GM12878 (cell line): ENCODE measurements at regions not wholly inside any gene's neighbourhood (a gene's known extent, or its start where the extent isn't known, plus 50 kb on each side); places are given as distances from the start of the nearest gene placed in this dataset.

Source experiments
- ATAC-seq: fragments of 200-7000 bp; cut with Tn5 transposase; 3 replicates; pipeline ENCODE4 v1.9.1; 2020; ENCODE audit warnings: mild to moderate bottlenecking, moderate library complexity
- BruUV-seq: library from RNA; stranded (reverse); fragments of 400-500 nt; replicated peaks from 2 replicates; lab custom pipeline; 2021; lab: Mats Ljungman, UMichigan
- CTCF ChIA-PET: fragments of 300-600 bp; sonication (Branson Sonifier 250); formaldehyde crosslinking; extraction: SDS; loops from one replicate; lab custom pipeline; 2021; ENCODE audit warnings: inconsistent platforms; lab: Yijun Ruan, JAX
- POLR2A ChIA-PET: fragments of 350-600 bp; formaldehyde crosslinking; extraction: SDS; loops from one replicate; lab custom pipeline; 2021; ENCODE audit warnings: inconsistent platforms; lab: Charles Lee
- RAD21 ChIA-PET: fragments of 300-600 bp; sonication (Branson Sonifier 250); formaldehyde crosslinking; loops from one replicate; lab custom pipeline; 2023; ENCODE audit warnings: antibody characterized with exemption; ENCODE audit not compliant: unreplicated experiment; lab: Charles Lee
- SMC1A ChIA-PET: fragments of 300-600 bp; sonication (Branson Sonifier 250); formaldehyde crosslinking; loops from one replicate; lab custom pipeline; 2023; ENCODE audit not compliant: unreplicated experiment, uncharacterized antibody; lab: Charles Lee
- DNase-seq: peaks from one replicate; pipeline ENCODE4 v3.0.0-alpha.2; 2011; ENCODE audit warnings: low read depth, low spot score
- FAIRE-seq: peaks from 3 replicates; lab custom pipeline; 2011; peaks lifted over from hg19 to GRCh38; lab: Jason Lieb, UNC
- H2AFZ ChIP-seq: 2 replicates; pipeline ENCODE4 v1.6.0; 2011; ENCODE audit warnings: low read depth, low read length, control low read depth; ENCODE audit not compliant: control insufficient read depth
- H3K27ac ChIP-seq: 2 replicates; pipeline ENCODE4 v1.5.1; 2011; ENCODE audit warnings: control low read depth; ENCODE audit not compliant: control insufficient read depth, insufficient read depth
- H3K27me3 ChIP-seq, 2 experiments: replicated peaks in 1 of 2; 2 replicates each; pipeline versions ENCODE4 v1.6.0 to v1.6.1; 2011; ENCODE audit warnings: low read length in 1 of 2; ENCODE audit not compliant: control insufficient read depth in 2 of 2, insufficient read depth in 2 of 2
- H3K36me3 ChIP-seq, 2 experiments: 2 replicates each; pipeline ENCODE4 v1.5.1; 2011; ENCODE audit warnings: low read length in 1 of 2; ENCODE audit not compliant: control insufficient read depth in 2 of 2, insufficient read depth in 2 of 2
- H3K4me1 ChIP-seq: 2 replicates; pipeline ENCODE4 v1.6.1; 2011; ENCODE audit warnings: mild to moderate bottlenecking, low read length, moderate library complexity, mixed read lengths; ENCODE audit not compliant: control insufficient read depth, insufficient read depth
- H3K4me2 ChIP-seq: 2 replicates; pipeline ENCODE4 v1.6.0; 2011; ENCODE audit warnings: control low read depth; ENCODE audit not compliant: control insufficient read depth, insufficient read depth
- H3K4me3 ChIP-seq: fragments of 200-600 bp; sonication (generic); 2 replicates; pipeline ENCODE4 v1.5.1; 2016
- H3K79me2 ChIP-seq: 2 replicates; pipeline ENCODE4 v1.6.0; 2011; ENCODE audit warnings: low read length; ENCODE audit not compliant: control insufficient read depth, insufficient read depth
- H3K9ac ChIP-seq: 2 replicates; pipeline ENCODE4 v1.8.0; 2011; ENCODE audit warnings: low read length, control low read depth, mixed read lengths; ENCODE audit not compliant: control insufficient read depth, insufficient read depth
- H3K9me3 ChIP-seq: replicated peaks from 3 replicates; pipeline ENCODE4 v1.5.1; 2011; ENCODE audit warnings: mild to moderate bottlenecking, low read length; ENCODE audit not compliant: control insufficient read depth, insufficient read depth
- H4K20me1 ChIP-seq: 2 replicates; pipeline ENCODE4 v1.6.0; 2011; ENCODE audit not compliant: control insufficient read depth, insufficient read depth
- CHD2 ChIP-seq: IDR thresholded peaks from 2 replicates; pipeline ENCODE4 v1.6.1; 2011; ENCODE audit warnings: low read depth, low read length, improper control_type of control experiment, borderline replicate concordance
- EZH2 ChIP-seq: IDR thresholded peaks from 2 replicates; pipeline ENCODE4 v1.6.1; 2012; ENCODE audit warnings: low read depth, mild to moderate bottlenecking, control low read depth, inconsistent platforms, low read length, borderline replicate concordance; ENCODE audit not compliant: control insufficient read depth
- FOXM1 ChIP-seq: IDR thresholded peaks from 2 replicates; pipeline ENCODE4 v1.6.1; 2012; ENCODE audit warnings: low read depth, mild to moderate bottlenecking, inconsistent platforms, low read length, moderate library complexity
- KLF5 ChIP-seq: fragments of 450-650 bp; IDR thresholded peaks from 2 replicates; pipeline ENCODE4 v1.6.1; 2014; ENCODE audit warnings: mild to moderate bottlenecking; ENCODE audit not compliant: partially characterized antibody
- NFXL1 ChIP-seq: fragments of 450-650 bp; IDR thresholded peaks from 2 replicates; pipeline ENCODE4 v1.6.1; 2017; ENCODE audit warnings: antibody characterized with exemption, mild to moderate bottlenecking, borderline replicate concordance
- NR2C1 ChIP-seq: fragments of 450-650 bp; IDR thresholded peaks from 2 replicates; pipeline ENCODE4 v1.6.1; 2017; ENCODE audit warnings: antibody characterized with exemption, mild to moderate bottlenecking, moderate library complexity
- NR2C2 ChIP-seq: IDR thresholded peaks from 2 replicates; pipeline ENCODE4 v1.6.1; 2011; ENCODE audit warnings: borderline replicate concordance, low read depth; ENCODE audit not compliant: control insufficient read depth, insufficient read length
- RAD51 ChIP-seq: fragments of 450-650 bp; IDR thresholded peaks from 2 replicates; pipeline ENCODE4 v1.6.1; 2016; ENCODE audit warnings: moderate library complexity, mild to moderate bottlenecking, inconsistent platforms
- RCOR1 ChIP-seq: conservative IDR thresholded peaks from 2 replicates; pipeline ENCODE4 v1.6.1; 2012; ENCODE audit warnings: low read depth, low read length, improper control_type of control experiment
- SUPT20H ChIP-seq: IDR thresholded peaks from 2 replicates; pipeline ENCODE4 v1.6.1; 2011; ENCODE audit warnings: low read depth, mild to moderate bottlenecking, low read length, moderate library complexity, borderline replicate concordance; ENCODE audit not compliant: control insufficient read depth
- TCF7 ChIP-seq: IDR thresholded peaks from 2 replicates; pipeline ENCODE4 v1.6.1; 2014; ENCODE audit warnings: antibody characterized with exemption, borderline replicate concordance
- YY1 ChIP-seq: IDR thresholded peaks from 2 replicates; pipeline ENCODE4 v1.6.1; 2011; ENCODE audit warnings: low read depth, mild to moderate bottlenecking, low read length
- ZBED1 ChIP-seq: IDR thresholded peaks from 2 replicates; pipeline ENCODE4 v1.6.1; 2016; ENCODE audit warnings: borderline replicate concordance
- ZNF207 ChIP-seq: fragments of 450-650 bp; IDR thresholded peaks from 2 replicates; pipeline ENCODE4 v1.6.1; 2014; ENCODE audit warnings: antibody characterized with exemption, mild to moderate bottlenecking, borderline replicate concordance
- ZSCAN29 ChIP-seq: fragments of 450-650 bp; IDR thresholded peaks from 2 replicates; pipeline ENCODE4 v1.6.1; 2017; ENCODE audit warnings: mild to moderate bottlenecking, moderate library complexity
- WGBS: methylation state at CpG from one replicate; pipeline ENCODE4 v1.1.6; 2016; ENCODE audit warnings: low lambda C conversion rate; ENCODE audit not compliant: insufficient replicate concordance, insufficient coverage; ENCODE audit errors: missing lambda C conversion rate; 5-methylcytosine and 5-hydroxymethylcytosine counted together
- in situ Hi-C: fragments of 300-500 bp; cut with MboI; formaldehyde crosslinking; loops from 9 replicates; pipeline ENCODE4 v1.14.3; 2018; ENCODE audit warnings: mixed read lengths
- intact Hi-C: fragments of 100-400 bp; cut with micrococcal nuclease; formaldehyde crosslinking; loops from one replicate; pipeline ENCODE4 v1.14.2; 2022; ENCODE audit not compliant: unreplicated experiment
- TF ChIP-seq, protein P1 (sequence below): IDR thresholded peaks from 2 replicates; pipeline ENCODE4 v1.6.1; 2011; ENCODE audit warnings: borderline replicate concordance, low read depth, mild to moderate bottlenecking, moderate library complexity, mixed read lengths, low read length; ENCODE audit not compliant: insufficient read depth; ENCODE audit errors: extremely low read length

DNA sequence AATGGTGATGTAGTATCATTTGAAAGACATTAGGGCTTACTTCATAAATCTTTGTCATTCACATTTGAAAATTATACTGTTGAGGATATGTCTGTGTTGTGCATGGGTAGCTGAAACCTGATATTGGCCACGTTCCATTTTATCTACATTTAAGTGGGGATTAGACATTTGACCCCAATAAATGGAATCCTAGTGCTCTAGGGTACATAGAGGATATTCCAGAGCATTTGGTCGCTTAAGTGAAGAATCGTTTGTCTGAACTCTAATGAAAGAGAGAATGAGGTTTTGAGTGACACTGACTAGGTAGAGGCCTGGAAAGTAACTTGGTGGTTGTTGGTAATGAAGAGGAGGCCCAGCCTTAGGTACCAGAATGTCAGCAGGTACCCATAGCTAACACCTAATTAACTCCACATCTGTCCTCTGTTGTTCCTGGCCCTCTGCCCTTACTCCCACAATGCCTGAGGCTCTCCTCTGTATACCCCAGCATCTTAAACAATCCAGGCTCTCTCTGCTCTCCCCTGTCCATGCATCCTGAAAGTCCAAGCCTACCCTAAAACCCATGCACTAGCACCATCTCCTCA, 299.5 kb upstream of the KLF3 start (continued):
- TF ChIP-seq NFXL1 (no peak), EZH2 (no peak), KLF5 (no peak), RCOR1 (no peak), SUPT20H (no peak), NR2C2 (no peak), ZBED1 (no peak), ZNF207 (no peak)
- TF ChIP-seq, protein P1, sequence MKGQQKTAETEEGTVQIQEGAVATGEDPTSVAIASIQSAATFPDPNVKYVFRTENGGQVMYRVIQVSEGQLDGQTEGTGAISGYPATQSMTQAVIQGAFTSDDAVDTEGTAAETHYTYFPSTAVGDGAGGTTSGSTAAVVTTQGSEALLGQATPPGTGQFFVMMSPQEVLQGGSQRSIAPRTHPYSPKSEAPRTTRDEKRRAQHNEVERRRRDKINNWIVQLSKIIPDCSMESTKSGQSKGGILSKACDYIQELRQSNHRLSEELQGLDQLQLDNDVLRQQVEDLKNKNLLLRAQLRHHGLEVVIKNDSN = no peak

GRCh38 chr4:38365261-38365660, 298.7 kb upstream of the KLF3 start:
- Histone ChIP-seq H3K27ac (no peak overlapping the region), H3K36me3 (no peaks in the 10 kb centered on the region), H3K79me2 (no peaks in the 10 kb centered on the region), H3K4me2 (no peak overlapping the region), H4K20me1 (no peaks in the 10 kb centered on the region), H3K4me3 (no peak overlapping the region), H3K9ac (no peak overlapping the region), H2AFZ (no peak overlapping the region), H3K4me1 (peaks cover 6% of the 10 kb centered on the region), H3K9me3 (no peaks in the 10 kb centered on the region), H3K27me3 (no peaks in the 10 kb centered on the region)
- ChIA-PET CTCF (no interaction called here), POLR2A (no interaction called here), RAD21 (no interaction called here), SMC1A (no interaction called here)
- intact Hi-C loops (no loop called here), in situ Hi-C loops (no loop called here)
- no TSS peak for BruUV-seq
- FAIRE-seq (no peak), ATAC-seq (no peak), DNase-seq (no peak)
- whole genome bisulfite sequencing = 11% methylated on average over 1 of the region's 1 CpG
- no peak for TF ChIP-seq TCF7
- TF ChIP-seq ZBED1 = no peak
- TF ChIP-seq CHD2 = no peak
- TF ChIP-seq RAD51 = no peak
- no peak for TF ChIP-seq YY1
- TF ChIP-seq FOXM1 = no peak
- no peak for TF ChIP-seq NR2C1
- no peak for TF ChIP-seq ZSCAN29
